ENCODE measurements at regions not wholly inside any gene's neighbourhood (a gene's known extent, or its start where the extent isn't known, plus 50 kb on each side); places are given as distances from the start of the nearest gene placed in this dataset.
"Not testable (repeated sequence)": the region's sequence is repeated elsewhere in the genome, so short reads cannot be mapped to it uniquely, and the experiment has no call there.

DNA sequence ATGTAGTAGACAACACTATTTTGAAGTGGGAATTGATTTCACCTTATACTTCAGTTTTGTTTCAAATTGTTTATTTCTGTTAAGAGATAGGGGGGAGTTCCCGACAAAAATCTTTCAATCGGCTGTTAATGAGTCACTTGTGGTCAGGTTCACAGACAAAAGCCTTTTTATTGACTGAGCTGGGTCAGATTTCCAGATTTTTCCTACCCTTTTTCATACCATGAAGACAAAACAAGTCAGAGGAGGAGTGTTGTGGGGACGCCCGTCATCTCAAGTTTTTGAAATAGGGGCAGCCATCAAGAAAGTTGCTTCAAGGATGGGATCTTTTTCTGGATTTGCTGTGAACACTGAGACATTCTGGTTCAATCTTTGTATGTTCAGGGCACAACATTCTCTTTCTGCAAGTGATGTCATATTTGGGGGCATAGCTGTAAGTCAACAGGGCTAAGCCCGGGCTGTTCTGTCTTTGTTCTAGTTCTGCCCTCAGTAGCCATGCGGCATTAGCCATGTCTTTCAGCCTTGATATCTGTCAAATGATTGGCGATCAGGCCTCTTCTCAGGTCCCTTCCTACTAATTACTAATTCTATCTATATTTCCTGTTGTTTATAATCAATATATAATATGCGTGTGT, 496.0 kb upstream of the MARCKS start:
- DNase-seq, result no peak

DNA sequence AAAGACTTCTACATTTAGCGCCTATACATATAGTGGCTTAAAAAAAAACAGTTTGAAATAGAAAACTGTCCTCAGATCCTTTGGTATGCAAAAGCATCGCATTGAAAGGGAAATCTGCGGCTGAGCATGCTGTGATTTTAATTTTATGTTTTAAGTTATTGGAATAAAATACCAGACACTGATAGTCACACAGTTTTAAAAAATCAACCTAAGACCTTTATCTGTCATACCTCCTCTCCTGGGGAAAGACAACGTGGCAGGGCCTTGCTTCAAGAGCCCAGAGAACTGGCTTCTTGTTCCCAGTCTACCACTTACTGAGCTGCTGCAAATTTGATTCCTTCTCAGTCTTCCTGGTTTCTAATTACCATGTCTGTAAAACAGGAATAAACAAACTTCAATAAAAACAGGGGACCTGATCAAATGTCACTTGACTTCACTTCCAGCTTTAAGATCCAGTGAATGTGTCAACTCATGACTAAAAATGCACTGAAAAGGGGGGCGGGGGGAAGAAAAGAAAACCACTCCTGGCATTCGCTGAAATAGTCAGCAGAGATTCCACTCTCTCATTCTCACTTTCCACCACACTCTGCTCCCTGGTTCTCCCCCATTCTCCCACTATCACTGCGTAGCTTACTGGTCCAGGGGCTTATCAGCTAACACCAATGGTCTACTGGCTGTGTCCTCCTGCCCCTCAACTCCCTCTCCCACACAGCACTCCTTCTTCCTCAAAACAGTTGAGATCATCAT, 494.7 kb upstream of the MARCKS start:
- peak; percentile 27 for DNase-seq

DNA sequence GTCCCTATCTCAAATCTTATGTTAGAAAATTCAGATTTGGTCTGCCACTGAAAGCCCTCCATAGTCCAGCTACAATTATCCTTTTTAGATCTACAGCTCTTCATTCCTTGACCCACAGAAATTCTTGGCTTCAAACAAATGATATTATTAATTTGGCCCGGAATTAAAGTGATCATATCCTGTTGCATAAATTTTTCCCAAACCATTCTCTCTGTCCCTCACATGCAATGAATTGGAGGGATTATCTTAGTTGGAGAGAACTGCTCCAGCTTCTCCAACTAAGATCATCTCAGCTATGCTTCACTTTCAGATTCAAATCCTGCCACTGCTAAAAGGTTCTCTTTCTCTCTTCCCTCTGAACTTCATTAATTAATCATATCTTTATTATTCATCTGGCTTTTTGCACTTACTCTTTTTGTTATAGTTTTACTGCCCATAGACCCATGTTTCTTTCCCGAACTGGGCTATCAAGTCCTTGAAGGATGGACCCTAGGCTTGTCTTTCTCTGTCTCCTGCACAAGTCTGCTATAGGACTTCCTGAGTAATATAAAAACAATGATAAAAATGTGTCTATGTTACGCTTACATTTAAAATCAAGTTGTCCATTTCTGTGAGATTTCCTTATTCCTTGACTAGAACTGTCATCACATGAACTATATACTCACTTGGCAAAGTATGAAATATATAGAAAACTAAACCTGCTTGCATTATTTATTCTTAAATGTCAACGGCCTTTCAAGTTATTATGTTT, 493.9 kb upstream of the MARCKS start:
- no peak for DNase-seq

DNA sequence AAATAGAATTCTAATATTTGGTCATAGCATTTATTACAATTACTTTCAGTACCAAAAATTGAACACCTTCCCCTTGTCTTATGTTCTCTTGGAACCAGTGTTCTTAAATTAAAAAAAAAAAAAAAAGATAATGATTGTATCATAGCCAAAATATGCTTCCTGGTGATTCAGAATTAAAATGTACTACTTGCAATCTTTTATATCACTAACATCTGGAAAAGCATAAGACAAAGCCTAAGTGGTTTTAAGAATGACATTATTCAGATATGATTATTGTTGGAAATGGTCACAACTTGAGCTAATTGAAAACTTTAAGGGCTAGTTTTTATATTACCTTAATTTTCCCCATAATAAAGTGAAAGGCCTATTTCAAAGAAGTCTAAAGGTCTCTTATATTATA, 493.3 kb upstream of the MARCKS start:
- no peak for DNase-seq

DNA sequence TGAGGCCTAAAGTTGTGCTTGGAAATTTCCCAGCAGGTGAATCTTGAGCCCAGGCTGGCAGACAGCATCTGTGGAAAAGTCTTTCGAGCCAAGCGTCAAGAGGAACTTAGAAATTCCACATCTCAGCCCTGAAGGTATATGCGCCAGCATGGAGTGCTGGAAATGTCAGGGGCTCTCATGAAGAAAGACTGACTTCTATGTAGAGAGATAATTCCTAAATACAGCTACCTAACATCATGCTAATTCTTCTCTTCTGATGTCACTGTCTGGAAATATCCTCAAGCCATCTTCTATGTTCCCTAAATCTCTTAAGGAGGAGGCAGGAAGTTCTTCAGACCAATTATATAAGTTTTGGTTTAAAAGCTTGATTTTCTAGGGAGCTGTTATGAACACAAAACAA, 492.4 kb upstream of the MARCKS start:
- DNase-seq, result no peak

DNA sequence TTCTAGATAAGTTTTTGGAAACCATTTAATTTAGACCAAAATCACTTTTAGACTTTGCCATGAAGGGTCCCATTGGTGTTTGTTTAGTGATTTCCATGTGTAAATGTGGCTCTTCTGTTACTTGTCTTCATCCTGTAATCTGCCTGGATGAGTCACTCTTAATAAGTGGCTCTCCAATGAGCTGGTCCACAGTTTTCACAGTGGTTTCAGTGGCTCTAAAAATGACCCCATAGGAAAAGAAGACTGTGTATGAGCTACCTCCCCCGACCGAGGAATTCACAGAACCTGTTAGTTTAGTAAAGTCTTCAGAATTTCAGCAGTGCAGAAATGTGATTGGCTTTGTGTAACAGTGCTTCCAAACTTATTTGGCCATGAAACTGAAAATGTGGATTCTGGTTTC, 492.0 kb upstream of the MARCKS start:
- no peak for DNase-seq

DNA sequence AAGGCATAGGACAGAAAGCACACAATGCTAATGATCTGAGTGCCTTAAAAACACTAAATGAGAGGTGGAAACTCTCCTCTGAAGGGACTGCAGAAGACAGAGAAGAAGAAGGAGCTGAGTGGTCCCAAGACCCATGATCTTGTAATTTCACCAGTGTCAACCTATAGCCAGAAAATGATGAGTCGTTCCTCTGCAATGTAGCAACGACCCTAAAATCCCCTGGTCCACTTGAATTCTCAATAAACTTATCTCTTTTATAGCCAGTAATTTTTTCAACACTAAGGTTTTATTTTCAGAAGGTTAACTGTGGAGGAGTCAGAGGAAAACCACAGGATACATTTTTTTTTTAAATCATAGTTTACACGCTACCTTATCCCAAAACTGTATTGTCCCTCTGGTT, 490.6 kb upstream of the MARCKS start:
- no peak for DNase-seq

DNA sequence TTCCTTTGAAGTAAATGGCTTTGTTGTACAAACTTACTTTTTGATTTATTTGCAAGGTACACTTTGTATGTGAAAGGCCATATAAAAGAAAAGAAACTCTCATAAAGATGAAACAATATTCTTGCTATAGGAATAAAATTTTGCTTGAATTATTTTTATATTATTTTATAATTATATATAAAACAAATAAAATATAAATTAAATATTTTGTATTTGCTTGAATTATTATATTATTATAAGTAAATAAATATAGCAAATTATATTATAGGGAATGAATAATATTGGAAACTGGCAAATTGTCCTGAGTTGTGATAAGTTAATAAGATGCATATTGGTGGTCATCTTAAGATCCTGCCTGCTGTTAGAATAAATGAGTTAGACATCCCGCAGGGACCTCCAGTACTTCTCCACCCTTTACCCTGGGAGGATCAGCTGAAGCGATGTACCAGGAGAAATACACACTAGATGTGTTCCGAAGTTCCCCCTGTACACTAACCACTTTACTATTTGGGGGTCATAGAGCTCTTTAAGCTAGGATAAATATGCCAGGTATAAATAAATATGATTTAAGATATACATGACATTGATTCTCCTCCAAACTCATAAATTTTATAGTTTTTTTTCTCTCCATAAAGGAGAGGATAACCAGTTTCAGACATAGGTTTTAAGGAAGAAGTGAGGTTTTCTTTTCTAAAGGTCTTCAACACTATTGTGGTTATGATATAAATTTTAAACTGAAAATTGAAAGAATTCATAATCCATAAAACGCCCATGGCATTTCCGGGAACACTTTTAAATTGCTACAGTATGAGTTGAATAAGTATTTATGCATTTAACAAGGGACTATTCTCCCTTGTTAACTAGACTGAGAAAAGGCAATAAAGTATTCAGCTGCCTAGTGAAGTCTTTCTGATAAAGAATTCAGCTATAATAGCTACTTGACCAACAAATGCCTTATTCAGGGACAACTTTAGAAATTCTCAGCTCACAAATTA, 486.3 kb upstream of the MARCKS start:
- DNase-seq, result no peak

DNA sequence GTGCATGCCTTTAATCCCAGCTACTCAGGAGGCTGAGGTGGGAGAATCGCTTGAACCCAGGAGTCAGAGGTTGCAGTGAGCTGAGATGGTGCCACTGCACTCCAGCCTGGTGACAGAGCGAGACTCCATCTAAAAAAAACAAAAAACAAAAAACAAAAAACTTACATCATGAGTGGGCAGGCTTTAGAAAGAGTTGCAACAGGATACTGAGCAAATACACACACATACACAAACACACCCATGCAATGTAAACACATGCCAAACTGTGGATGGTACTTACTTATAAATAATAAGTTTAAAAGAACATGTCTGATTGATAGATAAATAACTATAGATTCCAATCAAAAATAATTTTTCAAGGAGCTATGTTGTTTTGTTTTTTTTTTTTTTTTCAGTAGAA, 481.7 kb upstream of the MARCKS start:
- DNase-seq, result not testable (repeated sequence)

DNA sequence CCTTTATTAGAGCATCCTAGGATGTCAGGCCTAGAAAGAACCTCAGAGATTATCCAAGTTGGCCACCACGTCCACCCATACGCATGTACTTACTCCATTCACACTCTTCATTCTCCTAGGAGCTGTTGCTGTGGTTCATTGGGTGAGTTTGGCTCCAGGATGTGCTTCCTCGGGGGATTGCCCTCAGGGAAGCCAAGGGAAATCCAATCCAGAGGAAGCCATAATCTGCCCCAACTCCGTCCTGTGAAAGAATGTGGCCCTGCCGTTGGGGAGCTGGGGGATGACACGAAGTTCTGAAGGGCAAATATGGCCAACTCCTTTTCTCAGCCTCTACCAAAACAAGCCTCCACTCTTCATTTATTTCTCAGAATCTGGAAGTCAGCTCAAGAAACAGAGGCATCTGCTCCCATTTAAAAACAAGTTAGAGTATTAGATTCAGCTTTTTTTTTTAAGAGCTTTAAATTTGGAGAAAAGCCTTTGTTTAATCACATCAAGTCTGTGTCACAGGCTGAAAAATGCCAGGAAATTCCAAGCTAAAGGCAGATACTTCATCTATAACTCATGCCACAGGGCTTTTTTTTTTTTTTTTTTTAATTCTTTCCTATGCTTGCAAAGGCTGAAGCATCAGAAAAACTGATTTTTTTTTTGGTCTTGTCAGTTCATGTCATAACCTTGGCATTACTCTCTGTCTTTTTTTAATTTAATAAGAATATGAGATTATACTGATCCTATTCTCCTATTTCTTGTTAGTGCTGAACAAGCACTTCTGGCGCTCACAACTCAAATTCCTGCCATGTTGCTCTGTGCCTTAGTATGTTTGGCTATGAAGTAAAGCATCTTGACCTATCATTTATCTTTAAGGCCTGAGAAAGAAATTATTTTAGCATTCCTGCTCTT, 480.9 kb upstream of the MARCKS start:
- no peak for DNase-seq

DNA sequence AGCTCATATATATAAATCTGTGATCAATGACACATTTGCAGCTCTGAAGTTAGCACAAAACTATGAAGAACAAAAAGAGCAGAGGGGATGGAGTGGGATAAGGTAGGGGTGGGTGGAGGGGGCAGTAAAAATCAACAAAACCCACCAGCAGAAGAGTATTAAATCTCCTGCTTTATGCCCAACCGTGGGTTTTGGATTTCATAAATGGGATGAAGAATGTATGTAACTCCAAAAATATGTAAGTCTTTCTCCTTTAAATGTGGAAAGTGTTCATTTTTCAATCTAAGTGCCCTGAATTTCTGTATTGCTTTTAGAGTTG, 480.3 kb upstream of the MARCKS start:
- DNase-seq, result no peak

DNA sequence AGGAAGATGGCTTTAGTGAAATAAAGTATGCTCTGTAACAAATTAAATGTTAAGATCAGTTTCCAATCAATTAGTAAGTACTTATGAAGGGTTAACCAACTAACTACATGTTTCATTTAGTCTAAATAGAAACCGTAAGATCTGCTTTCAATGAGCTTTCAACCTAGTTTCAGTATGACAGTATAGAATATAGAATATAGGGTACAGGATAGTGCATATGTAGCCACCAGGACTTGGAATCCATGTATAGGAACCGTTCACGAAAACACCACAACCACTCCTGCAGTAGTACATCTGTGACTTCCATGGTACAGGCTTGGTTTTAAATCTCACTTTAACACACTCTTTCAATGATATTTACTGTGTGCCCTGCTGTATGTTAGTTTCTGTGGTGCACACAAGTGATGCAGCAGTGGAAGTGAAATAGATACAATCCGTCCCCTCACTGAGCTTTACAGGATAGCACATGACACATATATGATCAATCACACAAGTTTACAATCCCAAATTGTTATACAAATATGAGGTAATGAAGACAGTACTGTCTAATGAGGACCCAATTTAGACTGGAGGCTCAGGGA, 479.7 kb upstream of the MARCKS start:
- DNase-seq, result no peak

DNA sequence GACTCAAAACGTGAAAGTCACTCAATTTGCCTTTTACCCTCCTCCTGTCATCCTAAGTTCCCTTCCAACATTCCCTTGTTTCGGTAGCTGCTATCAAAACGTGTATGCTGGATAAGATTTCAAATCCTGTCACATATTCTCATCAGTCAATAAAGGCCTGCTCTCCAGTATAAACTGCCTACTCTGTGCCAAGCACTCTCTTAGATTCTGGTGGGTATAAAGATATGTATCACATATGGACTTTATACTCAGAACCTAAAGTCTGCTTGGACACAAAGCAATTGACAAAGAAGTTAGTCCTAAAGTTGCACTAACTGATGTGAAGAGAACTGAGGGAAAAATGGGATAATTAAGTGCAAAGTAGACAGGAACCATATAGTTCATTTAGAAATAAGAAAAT, 476.6 kb upstream of the MARCKS start:
- no peak for DNase-seq

DNA sequence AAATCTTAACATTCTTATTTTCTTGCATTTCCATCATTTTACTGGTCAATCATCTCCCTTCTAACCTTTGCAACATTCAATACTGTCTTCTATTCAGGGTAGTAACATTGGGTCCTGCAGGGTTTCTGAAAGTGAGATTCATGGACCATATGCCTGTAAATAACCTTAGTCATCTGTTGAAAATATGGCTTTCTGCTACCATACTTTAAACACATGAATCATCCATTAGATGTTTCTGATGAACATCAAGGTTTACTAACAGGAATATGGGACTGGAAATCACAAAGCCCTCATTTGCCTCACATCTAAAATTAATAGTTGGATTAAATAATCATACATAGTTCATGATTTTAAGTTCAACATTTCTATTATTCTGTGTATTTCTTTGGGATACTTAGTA, 475.9 kb upstream of the MARCKS start:
- DNase-seq, result no peak

DNA sequence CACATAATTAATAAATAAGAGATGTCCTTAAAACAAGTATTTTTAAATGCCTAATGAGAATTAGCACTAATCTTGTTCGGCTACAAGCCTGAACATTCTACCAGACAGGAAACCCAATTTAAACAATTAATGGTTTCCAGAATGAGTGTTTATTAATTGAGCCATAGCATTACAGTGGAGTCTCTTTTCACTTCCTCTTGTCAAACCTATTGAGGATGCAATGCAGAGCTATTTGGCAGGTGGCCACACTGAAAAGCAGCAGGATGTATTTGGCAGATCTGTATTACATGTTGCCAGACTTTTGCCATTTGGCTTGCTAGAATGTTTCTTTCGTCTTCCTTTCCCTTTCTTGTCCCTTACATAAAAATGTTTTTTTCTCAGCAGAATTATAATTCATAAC, 475.2 kb upstream of the MARCKS start:
- DNase-seq, result peak; percentile 72

DNA sequence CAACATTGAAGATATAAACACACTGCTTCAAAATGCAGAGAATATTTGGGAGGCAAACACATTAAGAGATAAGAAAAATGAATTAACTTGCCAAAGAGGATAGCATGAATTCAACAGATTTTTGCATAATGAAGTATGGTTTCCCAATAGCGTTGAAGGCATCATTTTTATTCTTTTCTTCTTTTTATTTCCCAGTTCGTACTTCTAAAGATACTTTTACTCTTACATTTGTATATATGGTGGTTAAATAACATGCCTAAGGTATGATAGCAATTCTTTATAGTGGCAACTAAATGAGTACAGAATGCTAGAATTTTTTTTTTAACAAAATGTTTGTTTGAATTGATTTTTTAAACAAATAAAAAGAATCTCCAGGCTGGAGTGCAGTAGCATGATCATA, 473.4 kb upstream of the MARCKS start:
- DNase-seq, result no peak

DNA sequence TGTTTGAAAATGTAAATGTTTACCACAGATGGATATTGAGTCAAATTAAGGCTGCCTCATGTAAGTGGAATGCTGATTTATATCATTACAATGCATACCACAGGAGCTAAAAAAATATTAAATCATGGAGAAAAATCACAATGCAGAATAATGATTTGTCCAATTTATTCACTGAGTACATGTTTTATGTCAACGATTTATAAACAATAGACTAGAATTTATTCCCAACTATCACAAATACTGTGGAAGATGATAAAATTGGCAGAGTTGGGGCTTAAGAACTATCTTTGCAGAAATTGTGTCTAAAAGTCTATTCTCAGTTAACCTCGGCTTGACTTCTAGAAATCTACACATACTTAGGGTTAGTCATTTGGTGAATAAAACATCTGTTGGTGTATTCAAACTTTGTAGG, 472.1 kb upstream of the MARCKS start:
- no peak for DNase-seq

DNA sequence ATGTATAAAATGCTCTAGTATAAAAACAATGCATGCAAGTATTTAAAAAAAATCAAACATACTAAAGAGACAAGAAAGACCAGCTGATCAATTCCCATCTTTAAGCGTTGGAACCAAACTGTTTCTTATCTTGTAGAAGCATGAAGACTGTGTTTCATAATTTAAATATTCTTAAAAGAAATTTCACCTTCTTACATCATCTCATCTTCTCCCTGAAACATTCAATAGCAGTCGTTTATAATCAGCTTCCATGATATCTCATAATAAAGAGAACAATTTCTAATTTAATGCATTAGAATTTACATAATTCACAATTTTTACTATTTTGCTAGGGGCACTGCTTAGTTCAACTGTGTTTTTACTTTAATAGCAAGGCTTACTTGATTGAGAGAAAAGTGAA, 468.1 kb upstream of the MARCKS start:
- DNase-seq, result no peak

DNA sequence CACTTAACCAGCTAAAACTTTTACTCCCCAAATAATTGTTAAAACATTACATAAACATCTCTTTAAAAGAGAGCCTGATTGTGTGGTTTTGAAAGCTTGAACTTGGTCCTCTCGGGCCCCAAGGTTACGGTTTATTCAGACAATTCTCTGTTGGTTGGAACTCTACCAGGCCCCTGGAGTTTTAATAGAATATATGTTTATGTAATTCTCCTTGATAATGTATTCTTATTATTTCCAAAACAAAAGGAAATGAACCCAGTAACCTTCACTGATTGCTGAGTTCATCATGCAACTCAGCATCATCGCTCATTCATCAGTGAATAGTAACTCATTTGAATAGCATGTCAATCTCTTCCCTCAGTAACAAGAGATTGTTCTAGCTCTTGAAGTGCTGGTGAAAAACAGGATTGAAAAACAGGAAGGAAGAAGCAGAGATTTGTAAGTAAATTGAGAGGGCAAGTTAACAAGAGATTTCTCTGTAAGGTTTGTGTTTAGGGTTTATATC, 464.5 kb upstream of the MARCKS start:
- no peak for DNase-seq

DNA sequence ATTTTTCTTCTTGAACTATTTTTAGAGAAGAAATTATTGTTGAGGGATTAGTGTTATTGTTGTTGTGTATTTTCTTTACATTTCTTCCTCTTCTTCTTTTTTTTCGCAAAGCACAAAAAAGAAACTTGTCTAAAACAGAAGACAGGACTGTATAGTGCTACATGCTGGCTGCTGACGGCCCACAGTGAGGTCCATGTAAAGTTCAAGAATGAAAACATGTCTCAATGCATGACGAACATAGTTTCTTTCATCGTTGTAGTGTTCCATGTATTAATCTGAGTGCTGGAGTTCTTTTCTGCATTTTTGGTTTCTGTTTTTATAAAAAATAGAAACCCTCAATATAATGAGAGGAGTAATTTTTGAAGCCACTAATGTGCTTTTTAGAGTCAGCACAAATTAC, 462.9 kb upstream of the MARCKS start:
- no peak for DNase-seq

DNA sequence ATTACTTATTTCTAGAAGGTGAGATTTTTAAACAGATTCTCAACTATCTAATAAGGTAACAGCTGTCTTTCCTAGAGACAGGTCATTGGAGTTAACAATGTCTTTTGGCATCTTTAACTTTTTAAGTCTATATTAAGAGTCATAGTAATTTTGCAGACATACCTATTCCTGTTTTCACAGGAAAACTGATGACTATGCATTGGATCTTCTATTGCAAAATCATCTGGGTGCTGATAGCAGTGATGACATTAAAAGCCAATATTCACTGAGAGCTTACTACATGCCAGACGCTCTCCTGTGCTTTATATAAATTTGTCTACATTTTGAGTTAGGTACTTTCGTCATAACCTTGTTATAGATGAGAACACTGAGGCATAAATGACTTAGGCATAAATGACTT, 462.4 kb upstream of the MARCKS start:
- no peak for DNase-seq

DNA sequence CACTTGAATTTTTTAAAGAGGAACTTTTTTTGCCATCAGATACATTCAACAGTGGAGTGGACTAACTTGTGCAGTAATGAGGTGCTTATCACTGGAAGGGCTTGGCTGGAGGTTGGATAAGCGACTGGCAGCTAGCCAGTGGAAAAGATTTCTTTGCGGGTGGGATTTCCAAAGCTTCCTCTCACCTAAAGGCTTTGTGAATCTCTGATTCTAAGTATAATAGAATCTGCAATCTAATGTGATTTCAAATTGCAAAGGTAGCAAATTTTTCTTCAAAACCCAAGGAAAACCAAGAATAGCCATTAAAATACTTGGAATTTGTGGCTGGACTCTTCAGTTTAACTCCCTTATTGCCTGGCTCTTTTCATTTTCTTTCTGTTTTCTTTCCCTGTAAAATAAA, 460.4 kb upstream of the MARCKS start:
- DNase-seq, result no peak

All from NCI-H2171 treated with DMSO at 0.1 percent for 48 hours (cell line).